CD4-positive, alpha-beta T cell treated with Interleukin-17A for 1 hour (primary cell): ENCODE measurements at regions not wholly inside any gene's neighbourhood (a gene's known extent, or its start where the extent isn't known, plus 50 kb on each side); places are given as distances from the start of the nearest gene placed in this dataset.

Experiments used
- DNase-seq: peaks from one replicate; pipeline ENCODE4 v3.0.0-alpha.2; 2020

- no peak for DNase-seq
Observed at GRCh38 chr19:30672926-30673325, 300.7 kb downstream of the ZNF536 start.

GRCh38 chr19:30671622-30672051, 299.5 kb downstream of the ZNF536 start:
- no peak for DNase-seq

GRCh38 chr19:30671367-30671619, 299.1 kb downstream of the ZNF536 start:
- DNase-seq = no peak

- DNase-seq = no peak
Observed at GRCh38 chr19:30670562-30671366, 298.6 kb downstream of the ZNF536 start.

- DNase-seq = no peak
Observed at GRCh38 chr19:30670011-30670329, 297.8 kb downstream of the ZNF536 start.

GRCh38 chr19:30669329-30670010, 297.3 kb downstream of the ZNF536 start:
- DNase-seq = peak; percentile 28

- no peak for DNase-seq
Observed at GRCh38 chr19:30668521-30669155, 296.5 kb downstream of the ZNF536 start.

- no peak for DNase-seq
Observed at GRCh38 chr19:30667746-30668145, 295.6 kb downstream of the ZNF536 start.

GRCh38 chr19:30667227-30667626, 295.0 kb downstream of the ZNF536 start:
- DNase-seq = no peak

- DNase-seq = peak; percentile 24
Observed at GRCh38 chr19:30666301-30666803, 294.2 kb downstream of the ZNF536 start.

GRCh38 chr19:30665449-30665848, 293.3 kb downstream of the ZNF536 start:
- no peak for DNase-seq

- DNase-seq = no peak
Observed at GRCh38 chr19:30663611-30664174, 291.5 kb downstream of the ZNF536 start.

GRCh38 chr19:30662211-30662861, 290.2 kb downstream of the ZNF536 start:
- no peak for DNase-seq

GRCh38 chr19:30659638-30660037, 287.5 kb downstream of the ZNF536 start:
- DNase-seq = no peak

- no peak for DNase-seq
Observed at GRCh38 chr19:30656520-30657100, 284.4 kb downstream of the ZNF536 start.

GRCh38 chr19:30653646-30654386, 281.6 kb downstream of the ZNF536 start:
- no peak for DNase-seq

GRCh38 chr19:30652751-30653150, 280.6 kb downstream of the ZNF536 start:
- DNase-seq = no peak

- no peak for DNase-seq
Observed at GRCh38 chr19:30651691-30652090, 279.5 kb downstream of the ZNF536 start.

- no peak for DNase-seq
Observed at GRCh38 chr19:30651066-30651465, 278.9 kb downstream of the ZNF536 start.

GRCh38 chr19:30649934-30650614, 277.9 kb downstream of the ZNF536 start:
- DNase-seq = peak; percentile 18
